Loucy (cell line): ENCODE measurements at regions not wholly inside any gene's neighbourhood (a gene's known extent, or its start where the extent isn't known, plus 50 kb on each side); places are given as distances from the start of the nearest gene placed in this dataset.

ENCODE experiments used
- CTCF ChIP-seq: fragments of 200-600 bp; sonication (generic); conservative IDR thresholded peaks from 2 replicates; pipeline ENCODE4 v1.5.1; 2014; ENCODE audit warnings: mild to moderate bottlenecking, antibody characterized with exemption, low read length
- EZH2phosphoT487 ChIP-seq: fragments of 200-600 bp; IDR thresholded peaks from 2 replicates; pipeline ENCODE4 v1.6.1; 2018; ENCODE audit warnings: antibody characterized with exemption, mild to moderate bottlenecking, moderate library complexity, borderline replicate concordance

GRCh38 chr11:11000579-11001283 is 142.9 kb upstream of the ZBED5 start:
- no peak for TF ChIP-seq CTCF
- no peak for TF ChIP-seq EZH2phosphoT487
